SH-SY5Y (cell line): ENCODE measurements at regions not wholly inside any gene's neighbourhood (a gene's known extent, or its start where the extent isn't known, plus 50 kb on each side); places are given as distances from the start of the nearest gene placed in this dataset.

Source experiments
- GATA2 ChIP-seq: IDR thresholded peaks from 2 replicates; pipeline ENCODE4 v1.6.1; 2011; ENCODE audit warnings: mild to moderate bottlenecking, low read depth, low read length
- GATA3 ChIP-seq: IDR thresholded peaks from 2 replicates; pipeline ENCODE4 v1.6.1; 2011; ENCODE audit warnings: low read depth, mild to moderate bottlenecking, low read length, moderate library complexity

DNA sequence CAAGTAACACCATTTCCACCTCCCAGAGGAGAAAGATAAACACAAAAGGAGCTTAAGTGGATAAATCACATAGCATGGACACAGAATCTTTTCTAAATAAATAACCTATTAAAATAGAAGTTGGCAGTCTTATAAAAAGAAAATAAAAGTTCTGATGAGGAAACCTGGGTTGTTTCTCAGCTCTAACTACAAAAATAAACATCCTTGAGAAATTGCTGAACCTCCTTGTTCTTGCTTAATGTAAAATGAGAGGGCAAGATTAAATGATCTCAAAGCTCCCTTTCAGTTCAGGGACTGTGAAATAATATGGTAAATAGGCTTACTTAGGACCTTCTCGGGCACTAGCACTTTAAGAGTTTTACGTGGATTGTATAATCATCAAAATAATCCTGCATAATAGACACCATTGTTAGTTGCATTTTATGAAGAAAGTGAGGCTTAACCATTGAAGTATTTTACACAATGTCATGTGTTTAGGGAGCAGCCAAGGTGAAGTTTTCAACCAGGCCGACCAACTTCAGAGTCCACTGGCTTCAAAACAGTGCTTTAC lies 214.0 kb upstream of the NOVA1 start:
- no peak for TF ChIP-seq GATA3
- TF ChIP-seq GATA2: no peak
